Activated B cell treated with CpG ODN at 0.5 μM for 24 hours (primary cell): ENCODE measurements at regions not wholly inside any gene's neighbourhood (a gene's known extent, or its start where the extent isn't known, plus 50 kb on each side); places are given as distances from the start of the nearest gene placed in this dataset.

Experiments
- ATAC-seq: fragments of 200-7000 bp; cut with Tn5 transposase; one replicate; pipeline ENCODE4 v1.10.0; 2021; ENCODE audit warnings: low read depth, mild to moderate bottlenecking, moderate library complexity
- CTCF ChIA-PET: fragments of 350-600 bp; sonication (Branson Sonifier 250); formaldehyde crosslinking; loops from one replicate; lab custom pipeline; 2021; ENCODE audit warnings: antibody characterized with exemption; lab: Charles Lee
- POLR2A ChIA-PET: fragments of 350-600 bp; sonication (Branson Sonifier 250); formaldehyde crosslinking; loops from one replicate; lab custom pipeline; 2021; ENCODE audit warnings: antibody characterized with exemption; lab: Charles Lee
- DNase-seq: peaks from one replicate; pipeline ENCODE4 v3.0.0; 2022
- H3K27ac Mint-ChIP-seq: one replicate; pipeline ENCODE4 v1.8.0; 2020; ENCODE audit warnings: mixed read lengths
- H3K27me3 Mint-ChIP-seq: one replicate; pipeline ENCODE4 v1.8.0; 2021; ENCODE audit warnings: mixed read lengths
- H3K36me3 Mint-ChIP-seq: one replicate; pipeline ENCODE4 v1.8.0; 2021; ENCODE audit warnings: low read depth, mixed read lengths
- H3K4me1 Mint-ChIP-seq: one replicate; pipeline ENCODE4 v1.8.0; 2021; ENCODE audit warnings: mixed read lengths
- H3K4me3 Mint-ChIP-seq: one replicate; pipeline ENCODE4 v1.8.0; 2020; ENCODE audit warnings: mild to moderate bottlenecking, mixed read lengths
- H3K9me3 Mint-ChIP-seq: one replicate; pipeline ENCODE4 v1.8.0; 2020; ENCODE audit warnings: mixed read lengths
- intact Hi-C: fragments of 100-400 bp; cut with micrococcal nuclease; formaldehyde crosslinking; loops from one replicate; pipeline ENCODE4 v1.15.1; 2024
- TF ChIP-seq, protein P1 (sequence below): fragments of 200-600 bp; IDR thresholded peaks from one replicate; pipeline ENCODE4 v1.8.0; 2022; ENCODE audit warnings: antibody characterized with exemption, mild to moderate bottlenecking

DNA sequence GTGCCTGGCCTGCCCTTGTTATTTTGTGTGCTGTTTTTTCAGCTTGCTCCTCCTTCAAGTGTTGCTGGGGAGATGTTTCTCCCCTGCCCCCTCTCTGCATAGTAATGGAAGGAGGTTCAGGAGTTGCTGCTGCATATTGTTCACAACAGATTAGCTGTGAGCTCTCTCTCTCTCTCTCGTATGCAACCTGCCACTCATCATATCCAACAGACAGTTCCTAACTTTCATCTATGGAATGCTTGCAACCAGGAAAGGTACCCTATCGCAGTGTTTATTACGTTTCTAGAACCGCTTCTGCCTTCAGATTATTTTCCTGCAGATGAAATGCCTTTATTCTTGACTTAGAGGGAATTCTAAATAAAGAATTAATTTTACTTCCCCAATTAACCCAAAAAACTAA lies 372.9 kb downstream of the RMST start:
- H3K36me3 Mint-ChIP-seq: no peaks in the 10 kb centered on the region
- TF ChIP-seq, protein P1, sequence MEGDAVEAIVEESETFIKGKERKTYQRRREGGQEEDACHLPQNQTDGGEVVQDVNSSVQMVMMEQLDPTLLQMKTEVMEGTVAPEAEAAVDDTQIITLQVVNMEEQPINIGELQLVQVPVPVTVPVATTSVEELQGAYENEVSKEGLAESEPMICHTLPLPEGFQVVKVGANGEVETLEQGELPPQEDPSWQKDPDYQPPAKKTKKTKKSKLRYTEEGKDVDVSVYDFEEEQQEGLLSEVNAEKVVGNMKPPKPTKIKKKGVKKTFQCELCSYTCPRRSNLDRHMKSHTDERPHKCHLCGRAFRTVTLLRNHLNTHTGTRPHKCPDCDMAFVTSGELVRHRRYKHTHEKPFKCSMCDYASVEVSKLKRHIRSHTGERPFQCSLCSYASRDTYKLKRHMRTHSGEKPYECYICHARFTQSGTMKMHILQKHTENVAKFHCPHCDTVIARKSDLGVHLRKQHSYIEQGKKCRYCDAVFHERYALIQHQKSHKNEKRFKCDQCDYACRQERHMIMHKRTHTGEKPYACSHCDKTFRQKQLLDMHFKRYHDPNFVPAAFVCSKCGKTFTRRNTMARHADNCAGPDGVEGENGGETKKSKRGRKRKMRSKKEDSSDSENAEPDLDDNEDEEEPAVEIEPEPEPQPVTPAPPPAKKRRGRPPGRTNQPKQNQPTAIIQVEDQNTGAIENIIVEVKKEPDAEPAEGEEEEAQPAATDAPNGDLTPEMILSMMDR: no peak
- DNase-seq: no peak
- H3K4me3 Mint-ChIP-seq: no peak overlapping the region
- CTCF ChIA-PET: no interaction called here
- no peak overlapping the region for H3K27ac Mint-ChIP-seq
- intact Hi-C loops: no loop called here
- no peaks in the 10 kb centered on the region for H3K27me3 Mint-ChIP-seq
- peaks cover 2% of the 10 kb centered on the region for H3K9me3 Mint-ChIP-seq
- ATAC-seq: no peak
- POLR2A ChIA-PET: no interaction called here
- no peaks in the 10 kb centered on the region for H3K4me1 Mint-ChIP-seq

DNA sequence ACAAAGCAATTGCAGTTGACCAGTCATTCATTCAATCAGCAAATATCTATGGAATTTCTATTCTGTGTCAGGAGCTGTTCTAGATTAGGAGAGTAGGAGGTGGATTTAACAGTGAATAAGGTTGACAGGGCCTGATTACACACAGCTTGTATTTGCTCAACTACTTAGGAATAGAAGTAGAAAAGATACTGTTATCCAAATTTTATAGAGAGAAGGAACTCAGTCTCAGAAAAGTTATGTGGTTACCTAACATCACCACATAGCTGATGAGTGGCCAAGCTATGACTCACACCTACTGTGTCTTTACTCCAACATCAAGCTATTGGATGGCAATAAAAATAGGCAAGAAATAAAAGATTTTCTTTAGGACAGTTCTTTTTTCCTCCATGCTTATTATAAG lies 374.8 kb downstream of the RMST start:
- CTCF ChIA-PET: no interaction called here
- intact Hi-C loops: no loop called here
- Mint-ChIP-seq H3K36me3 (no peaks in the 10 kb centered on the region), H3K4me3 (no peak overlapping the region), H3K4me1 (no peaks in the 10 kb centered on the region), H3K27ac (no peak overlapping the region), H3K9me3 (peaks cover 2% of the 10 kb centered on the region), H3K27me3 (no peaks in the 10 kb centered on the region)
- POLR2A ChIA-PET: no interaction called here
- TF ChIP-seq, protein P1: no peak
- ATAC-seq (no peak), DNase-seq (no peak)

DNA sequence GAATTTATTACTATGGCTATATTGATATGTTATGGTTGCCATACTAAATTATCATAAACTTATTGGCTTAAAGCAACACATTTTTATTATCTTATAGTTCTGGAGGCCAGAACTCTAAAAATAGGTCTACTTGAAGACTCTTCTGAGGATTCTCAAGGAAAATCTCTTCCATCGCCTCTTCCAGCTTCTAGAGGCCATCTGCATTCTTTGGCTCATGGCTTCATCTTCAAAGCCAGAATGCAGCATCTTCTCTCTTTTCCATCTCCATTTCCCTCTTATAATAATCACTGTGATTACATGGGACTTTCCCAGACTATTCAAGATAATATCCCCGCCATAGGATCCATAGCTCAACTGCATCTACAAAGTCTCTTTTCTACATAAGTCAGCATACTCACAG lies 385.4 kb downstream of the RMST start:
- Mint-ChIP-seq H3K36me3 (no peaks in the 10 kb centered on the region), H3K9me3 (no peaks in the 10 kb centered on the region), H3K4me1 (no peaks in the 10 kb centered on the region), H3K27ac (no peak overlapping the region), H3K4me3 (no peak overlapping the region), H3K27me3 (no peaks in the 10 kb centered on the region)
- no peak for DNase-seq
- intact Hi-C loops: no loop called here
- no peak for ATAC-seq
- ChIA-PET POLR2A (no interaction called here), CTCF (no interaction called here)
- TF ChIP-seq, protein P1: no peak

DNA sequence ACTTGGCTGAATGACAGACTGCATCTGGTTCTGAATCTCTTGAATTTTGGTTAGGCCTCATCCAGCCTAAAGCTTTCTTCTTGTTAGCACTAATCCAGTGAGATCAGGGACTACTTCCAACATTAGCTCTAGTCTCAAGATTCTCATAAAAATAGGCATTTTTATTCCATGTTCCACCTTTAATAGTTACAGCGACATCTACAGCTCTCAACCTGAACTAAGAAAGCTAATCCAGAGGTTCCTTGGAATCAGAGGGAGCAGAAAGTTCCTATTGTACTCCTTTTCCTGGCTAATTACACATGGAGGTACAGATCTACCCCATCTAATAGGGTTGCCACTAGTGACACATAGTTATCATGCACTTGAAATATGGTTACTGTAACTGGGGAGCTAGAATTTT lies 391.9 kb downstream of the RMST start:
- ChIA-PET POLR2A (no interaction called here), CTCF (no interaction called here)
- intact Hi-C loops: no loop called here
- no peaks in the 10 kb centered on the region for H3K9me3 Mint-ChIP-seq
- DNase-seq (no peak), ATAC-seq (no peak)
- H3K27me3 Mint-ChIP-seq: no peaks in the 10 kb centered on the region
- no peaks in the 10 kb centered on the region for H3K36me3 Mint-ChIP-seq
- H3K4me1 Mint-ChIP-seq: no peaks in the 10 kb centered on the region
- TF ChIP-seq, protein P1: no peak
- H3K27ac Mint-ChIP-seq: no peak overlapping the region
- no peak overlapping the region for H3K4me3 Mint-ChIP-seq

DNA sequence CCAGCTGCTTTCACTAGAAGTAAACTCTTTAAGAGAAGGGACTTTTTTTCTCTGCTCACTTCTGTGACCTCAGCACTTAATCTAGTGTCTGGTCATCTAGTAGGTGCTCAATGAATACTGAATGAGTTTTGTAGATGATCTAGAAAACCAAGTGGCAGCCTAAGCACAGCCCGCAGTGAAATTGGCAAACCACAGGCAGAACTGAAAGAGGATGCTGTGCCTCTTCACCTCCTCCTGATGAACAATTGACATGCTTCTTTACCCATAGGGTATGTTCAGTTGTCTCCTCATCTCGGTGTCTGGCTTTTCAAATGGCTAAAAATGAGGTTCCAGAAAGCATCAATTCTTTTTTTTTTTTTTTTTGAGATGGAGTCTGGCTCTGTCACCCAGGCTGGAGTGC lies 399.5 kb downstream of the RMST start:
- DNase-seq (no peak), ATAC-seq (no peak)
- intact Hi-C loops: no loop called here
- Mint-ChIP-seq H3K27me3 (no peaks in the 10 kb centered on the region), H3K27ac (no peak overlapping the region), H3K4me1 (no peaks in the 10 kb centered on the region), H3K9me3 (peaks cover 4% of the 10 kb centered on the region), H3K4me3 (no peak overlapping the region), H3K36me3 (no peaks in the 10 kb centered on the region)
- TF ChIP-seq, protein P1: no peak
- POLR2A ChIA-PET: no interaction called here
- CTCF ChIA-PET: no interaction called here
